Duodenal mucosa (tissue), 2 donors: ENCODE measurements at regions not wholly inside any gene's neighbourhood (a gene's known extent, or its start where the extent isn't known, plus 50 kb on each side); places are given as distances from the start of the nearest gene placed in this dataset.
"Not testable (repeated sequence)": the region's sequence is repeated elsewhere in the genome, so short reads cannot be mapped to it uniquely, and the experiment has no call there.

Source experiments
- H3K27ac ChIP-seq: one replicate; pipeline ENCODE4 v1.7.0; 2013; ENCODE audit warnings: low read depth, low read length
- H3K27me3 ChIP-seq, 2 donors: one replicate each; pipeline ENCODE4 v1.7.0; 2013; ENCODE audit warnings: low read length in 2 of 2, control low read depth in 1 of 2; ENCODE audit not compliant: insufficient read depth in 2 of 2, control insufficient read depth in 1 of 2
- H3K36me3 ChIP-seq, 2 donors: one replicate each; pipeline ENCODE4 v1.7.0; 2013; ENCODE audit warnings: low read length in 2 of 2, control low read depth in 1 of 2; ENCODE audit not compliant: insufficient read depth in 2 of 2, control insufficient read depth in 1 of 2
- H3K4me1 ChIP-seq, 2 donors: one replicate each; pipeline ENCODE4 v1.7.0; 2013; ENCODE audit warnings: low read length in 2 of 2, control low read depth in 1 of 2; ENCODE audit not compliant: insufficient read depth in 2 of 2, control insufficient read depth in 1 of 2
- H3K4me3 ChIP-seq, 2 donors: one replicate each; pipeline ENCODE4 v1.7.0; 2013; ENCODE audit warnings: low read length in 2 of 2, low read depth in 1 of 2
- H3K9ac ChIP-seq, 2 donors: one replicate each; pipeline ENCODE4 v1.7.0; 2013; ENCODE audit warnings: low read length in 2 of 2, low read depth in 1 of 2
- H3K9me3 ChIP-seq, 2 donors: one replicate each; pipeline ENCODE4 v1.7.0; 2013; ENCODE audit warnings: low read length in 2 of 2, control low read depth in 1 of 2; ENCODE audit not compliant: control insufficient read depth in 1 of 2

GRCh38 chrX:13167481-13168231, 123.2 kb upstream of the FAM9C start:
- H3K9ac ChIP-seq = no peak overlapping the region
- H3K27ac ChIP-seq = no peak overlapping the region
- H3K4me1 ChIP-seq = peaks cover 0 to 4% of the 10 kb centered on the region in 2 donors

GRCh38 chrX:13165266-13166189, 121.1 kb upstream of the FAM9C start:
- Histone ChIP-seq H3K9me3 (no peaks in the 10 kb centered on the region), H3K27ac (no peak overlapping the region), H3K4me1 (peaks cover 7 to 10% of the 10 kb centered on the region in 2 donors), H3K36me3 (no peaks in the 10 kb centered on the region), H3K9ac (no peak overlapping the region), H3K27me3 (no peaks in the 10 kb centered on the region), H3K4me3 (no peak overlapping the region)

More at GRCh38 chrX:13167481-13168231, 123.2 kb upstream of the FAM9C start:
- Histone ChIP-seq H3K9me3 (no peaks in the 10 kb centered on the region), H3K27me3 (no peaks in the 10 kb centered on the region), H3K4me3 (no peak overlapping the region), H3K36me3 (no peaks in the 10 kb centered on the region)

GRCh38 chrX:13164611-13165010, 120.2 kb upstream of the FAM9C start:
- Histone ChIP-seq H3K9me3 (no peaks in the 10 kb centered on the region), H3K27me3 (no peaks in the 10 kb centered on the region), H3K4me1 (peaks cover 10 to 14% of the 10 kb centered on the region in 2 donors), H3K36me3 (no peaks in the 10 kb centered on the region), H3K9ac (no peak overlapping the region), H3K27ac (no peak overlapping the region), H3K4me3 (no peak overlapping the region)

GRCh38 chrX:13162772-13163410, 118.5 kb upstream of the FAM9C start:
- Histone ChIP-seq H3K27me3 (no peaks in the 10 kb centered on the region), H3K36me3 (no peaks in the 10 kb centered on the region), H3K9ac (no peak overlapping the region), H3K4me3 (no peak overlapping the region), H3K27ac (no peak overlapping the region), H3K9me3 (no peaks in the 10 kb centered on the region), H3K4me1 (peaks cover 13 to 14% of the 10 kb centered on the region in 2 donors)

GRCh38 chrX:13159886-13160285, 115.5 kb upstream of the FAM9C start:
- Histone ChIP-seq H3K4me1 (peaks cover 9 to 14% of the 10 kb centered on the region in 2 donors), H3K4me3 (no peak overlapping the region), H3K27ac (no peak overlapping the region), H3K9ac (no peak overlapping the region), H3K9me3 (no peaks in the 10 kb centered on the region), H3K27me3 (no peaks in the 10 kb centered on the region), H3K36me3 (no peaks in the 10 kb centered on the region)

- Histone ChIP-seq H3K9me3 (peaks cover 0 to 4% of the 10 kb centered on the region in 2 donors), H3K4me3 (no peak overlapping the region), H3K36me3 (no peaks in the 10 kb centered on the region), H3K4me1 (peaks cover 9 to 14% of the 10 kb centered on the region in 2 donors), H3K9ac (no peak overlapping the region), H3K27me3 (no peaks in the 10 kb centered on the region), H3K27ac (no peak overlapping the region)
These were observed 114.5 kb upstream of the FAM9C start for GRCh38 chrX:13158911-13159310.

- not testable (repeated sequence) for H3K4me3 ChIP-seq, H3K9ac ChIP-seq
These were observed 111.1 kb upstream of the FAM9C start for GRCh38 chrX:13155550-13155949.

GRCh38 chrX:13153796-13154195, 109.4 kb upstream of the FAM9C start:
- Histone ChIP-seq H3K4me3 (no peak overlapping the region), H3K36me3 (no peaks in the 10 kb centered on the region), H3K9me3 (peaks cover 0 to 9% of the 10 kb centered on the region in 2 donors), H3K27ac (no peak overlapping the region), H3K4me1 (no peaks in the 10 kb centered on the region), H3K9ac (no peak overlapping the region), H3K27me3 (no peaks in the 10 kb centered on the region)

More at GRCh38 chrX:13155550-13155949, 111.1 kb upstream of the FAM9C start:
- H3K9me3 ChIP-seq, H3K36me3 ChIP-seq, H3K27me3 ChIP-seq, H3K4me1 ChIP-seq, H3K27ac ChIP-seq: not testable (repeated sequence)

- Histone ChIP-seq H3K4me1 (no peaks in the 10 kb centered on the region), H3K4me3 (no peak overlapping the region), H3K36me3 (no peaks in the 10 kb centered on the region), H3K9ac (no peak overlapping the region), H3K27ac (no peak overlapping the region), H3K9me3 (peaks cover 0 to 9% of the 10 kb centered on the region in 2 donors), H3K27me3 (no peaks in the 10 kb centered on the region)
These were observed 108.2 kb upstream of the FAM9C start for GRCh38 chrX:13152518-13153185.
